GM12878 (cell line): ENCODE measurements at regions not wholly inside any gene's neighbourhood (a gene's known extent, or its start where the extent isn't known, plus 50 kb on each side); places are given as distances from the start of the nearest gene placed in this dataset.

Source experiments
- ATAC-seq: fragments of 200-7000 bp; cut with Tn5 transposase; 3 replicates; pipeline ENCODE4 v1.9.1; 2020; ENCODE audit warnings: mild to moderate bottlenecking, moderate library complexity
- BruUV-seq: library from RNA; stranded (reverse); fragments of 400-500 nt; replicated peaks from 2 replicates; lab custom pipeline; 2021; lab: Mats Ljungman, UMichigan
- CTCF ChIA-PET: fragments of 300-600 bp; sonication (Branson Sonifier 250); formaldehyde crosslinking; extraction: SDS; loops from one replicate; lab custom pipeline; 2021; ENCODE audit warnings: inconsistent platforms; lab: Yijun Ruan, JAX
- POLR2A ChIA-PET: fragments of 350-600 bp; formaldehyde crosslinking; extraction: SDS; loops from one replicate; lab custom pipeline; 2021; ENCODE audit warnings: inconsistent platforms; lab: Charles Lee
- RAD21 ChIA-PET: fragments of 300-600 bp; sonication (Branson Sonifier 250); formaldehyde crosslinking; loops from one replicate; lab custom pipeline; 2023; ENCODE audit warnings: antibody characterized with exemption; ENCODE audit not compliant: unreplicated experiment; lab: Charles Lee
- SMC1A ChIA-PET: fragments of 300-600 bp; sonication (Branson Sonifier 250); formaldehyde crosslinking; loops from one replicate; lab custom pipeline; 2023; ENCODE audit not compliant: unreplicated experiment, uncharacterized antibody; lab: Charles Lee
- DNase-seq: peaks from one replicate; pipeline ENCODE4 v3.0.0-alpha.2; 2011; ENCODE audit warnings: low read depth, low spot score
- FAIRE-seq: peaks from 3 replicates; lab custom pipeline; 2011; peaks lifted over from hg19 to GRCh38; lab: Jason Lieb, UNC
- H2AFZ ChIP-seq: 2 replicates; pipeline ENCODE4 v1.6.0; 2011; ENCODE audit warnings: low read depth, low read length, control low read depth; ENCODE audit not compliant: control insufficient read depth
- H3K27ac ChIP-seq: 2 replicates; pipeline ENCODE4 v1.5.1; 2011; ENCODE audit warnings: control low read depth; ENCODE audit not compliant: control insufficient read depth, insufficient read depth
- H3K27me3 ChIP-seq, 2 experiments: replicated peaks in 1 of 2; 2 replicates each; pipeline versions ENCODE4 v1.6.0 to v1.6.1; 2011; ENCODE audit warnings: low read length in 1 of 2; ENCODE audit not compliant: control insufficient read depth in 2 of 2, insufficient read depth in 2 of 2
- H3K36me3 ChIP-seq, 2 experiments: 2 replicates each; pipeline ENCODE4 v1.5.1; 2011; ENCODE audit warnings: low read length in 1 of 2; ENCODE audit not compliant: control insufficient read depth in 2 of 2, insufficient read depth in 2 of 2
- H3K4me1 ChIP-seq: 2 replicates; pipeline ENCODE4 v1.6.1; 2011; ENCODE audit warnings: mild to moderate bottlenecking, low read length, moderate library complexity, mixed read lengths; ENCODE audit not compliant: control insufficient read depth, insufficient read depth
- H3K4me2 ChIP-seq: 2 replicates; pipeline ENCODE4 v1.6.0; 2011; ENCODE audit warnings: control low read depth; ENCODE audit not compliant: control insufficient read depth, insufficient read depth
- H3K4me3 ChIP-seq: fragments of 200-600 bp; sonication (generic); 2 replicates; pipeline ENCODE4 v1.5.1; 2016
- H3K79me2 ChIP-seq: 2 replicates; pipeline ENCODE4 v1.6.0; 2011; ENCODE audit warnings: low read length; ENCODE audit not compliant: control insufficient read depth, insufficient read depth
- H3K9ac ChIP-seq: 2 replicates; pipeline ENCODE4 v1.8.0; 2011; ENCODE audit warnings: low read length, control low read depth, mixed read lengths; ENCODE audit not compliant: control insufficient read depth, insufficient read depth
- H3K9me3 ChIP-seq: replicated peaks from 3 replicates; pipeline ENCODE4 v1.5.1; 2011; ENCODE audit warnings: mild to moderate bottlenecking, low read length; ENCODE audit not compliant: control insufficient read depth, insufficient read depth
- H4K20me1 ChIP-seq: 2 replicates; pipeline ENCODE4 v1.6.0; 2011; ENCODE audit not compliant: control insufficient read depth, insufficient read depth
- CREB1 ChIP-seq: IDR thresholded peaks from 2 replicates; pipeline ENCODE4 v1.6.1; 2012; ENCODE audit warnings: low read depth, mild to moderate bottlenecking, inconsistent platforms
- CUX1 ChIP-seq: IDR thresholded peaks from 2 replicates; pipeline ENCODE4 v1.6.1; 2012; ENCODE audit warnings: improper control_type of control experiment, low read depth, low read length; ENCODE audit not compliant: insufficient replicate concordance
- DPF2 ChIP-seq: fragments of 450-650 bp; IDR thresholded peaks from 2 replicates; pipeline ENCODE4 v1.6.1; 2017; ENCODE audit warnings: mild to moderate bottlenecking
- EZH2 ChIP-seq: IDR thresholded peaks from 2 replicates; pipeline ENCODE4 v1.6.1; 2012; ENCODE audit warnings: low read depth, mild to moderate bottlenecking, control low read depth, inconsistent platforms, low read length, borderline replicate concordance; ENCODE audit not compliant: control insufficient read depth
- HDGF ChIP-seq: fragments of 450-650 bp; IDR thresholded peaks from 2 replicates; pipeline ENCODE4 v1.6.1; 2016; ENCODE audit warnings: antibody characterized with exemption
- NBN ChIP-seq: fragments of 450-650 bp; IDR thresholded peaks from 2 replicates; pipeline ENCODE4 v1.6.1; 2016
- NR2C1 ChIP-seq: fragments of 450-650 bp; IDR thresholded peaks from 2 replicates; pipeline ENCODE4 v1.6.1; 2017; ENCODE audit warnings: antibody characterized with exemption, mild to moderate bottlenecking, moderate library complexity
- PAX5 ChIP-seq: IDR thresholded peaks from 2 replicates; pipeline ENCODE4 v1.6.1; 2011; ENCODE audit warnings: low read depth, low read length, borderline replicate concordance
- RAD21 ChIP-seq: IDR thresholded peaks from 2 replicates; pipeline ENCODE4 v1.6.1; 2011; ENCODE audit warnings: mild to moderate bottlenecking, low read depth, low read length, moderate library complexity; ENCODE audit not compliant: insufficient read depth
- RFX5 ChIP-seq: IDR thresholded peaks from 2 replicates; pipeline ENCODE4 v1.6.1; 2011; ENCODE audit warnings: low read depth, low read length, improper control_type of control experiment
- SMAD5 ChIP-seq: IDR thresholded peaks from 2 replicates; pipeline ENCODE4 v1.6.1; 2016; ENCODE audit warnings: antibody characterized with exemption, low read depth
- SRF ChIP-seq, 2 experiments: IDR thresholded peaks; 2 replicates each; pipeline ENCODE4 v1.6.1; 2011; ENCODE audit warnings: low read depth in 2 of 2, low read length in 2 of 2, mild to moderate bottlenecking in 1 of 2, moderate library complexity in 1 of 2
- WGBS: methylation state at CpG from one replicate; pipeline ENCODE4 v1.1.6; 2016; ENCODE audit warnings: low lambda C conversion rate; ENCODE audit not compliant: insufficient replicate concordance, insufficient coverage; ENCODE audit errors: missing lambda C conversion rate; 5-methylcytosine and 5-hydroxymethylcytosine counted together
- in situ Hi-C: fragments of 300-500 bp; cut with MboI; formaldehyde crosslinking; loops from 9 replicates; pipeline ENCODE4 v1.14.3; 2018; ENCODE audit warnings: mixed read lengths
- intact Hi-C: fragments of 100-400 bp; cut with micrococcal nuclease; formaldehyde crosslinking; loops from one replicate; pipeline ENCODE4 v1.14.2; 2022; ENCODE audit not compliant: unreplicated experiment
- TF ChIP-seq, protein P1 (sequence below): fragments of 450-650 bp; IDR thresholded peaks from 2 replicates; pipeline ENCODE4 v1.6.1; 2016; ENCODE audit warnings: mild to moderate bottlenecking
- TF ChIP-seq, protein P2 (sequence below): fragments of 450-650 bp; IDR thresholded peaks from 2 replicates; pipeline ENCODE4 v1.6.1; 2014; ENCODE audit warnings: mild to moderate bottlenecking
- TF ChIP-seq, protein P3 (sequence below): fragments of 450-650 bp; IDR thresholded peaks from 2 replicates; pipeline ENCODE4 v1.6.1; 2017; ENCODE audit warnings: borderline replicate concordance

DNA sequence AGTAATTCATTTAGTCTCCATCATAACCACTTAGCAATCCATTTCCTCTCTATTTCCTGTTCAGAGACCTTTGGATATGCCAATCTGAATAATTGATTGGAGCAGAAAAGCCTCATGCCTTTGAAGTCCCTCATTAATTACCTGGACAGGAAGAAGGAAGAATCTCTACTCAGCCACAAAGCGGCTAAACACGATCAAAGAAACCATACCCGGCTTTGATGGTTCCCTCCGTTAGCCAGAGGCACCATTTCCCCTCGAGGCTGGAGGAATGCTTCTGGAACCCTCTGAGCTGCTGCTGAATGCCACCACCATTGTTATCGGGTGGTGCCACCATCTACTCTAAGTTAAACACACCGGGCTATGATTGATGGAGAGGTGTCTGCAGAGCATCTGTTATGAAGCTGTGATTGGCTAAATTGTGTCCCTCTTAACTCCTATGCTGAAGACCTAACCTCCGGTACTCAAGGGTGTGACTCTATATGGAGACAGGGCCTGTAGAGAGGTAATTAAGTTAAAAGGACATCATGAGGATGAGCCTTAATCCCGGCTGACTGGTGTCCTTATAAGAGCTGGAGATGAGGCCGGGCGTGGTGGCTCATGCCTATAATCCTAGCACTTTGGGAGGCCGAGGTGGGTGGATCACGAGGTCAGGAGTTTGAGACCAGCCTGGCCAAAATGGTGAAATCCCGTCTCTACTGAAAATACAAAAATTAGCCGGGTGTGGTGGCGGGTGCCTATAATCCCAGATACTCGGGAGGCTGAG, 168.6 kb downstream of the CTTN start:
- 43% methylated on average over 17 of the region's 17 CpGs for WGBS
- Histone ChIP-seq H3K9me3 (no peaks in the 10 kb centered on the region), H3K4me3 (no peak overlapping the region), H3K36me3 (no peaks in the 10 kb centered on the region), H4K20me1 (no peaks in the 10 kb centered on the region), H3K27me3 (0 out of 4 replicates have a peak, but pooled peaks cover 0 to 3% of the 10 kb centered on the region in 2 experiments), H3K79me2 (no peaks in the 10 kb centered on the region), H3K9ac (no peak overlapping the region), H2AFZ (no peak overlapping the region), H3K27ac (no peak overlapping the region), H3K4me1 (no peaks in the 10 kb centered on the region), H3K4me2 (no peak overlapping the region)
- no peak for ATAC-seq
- POLR2A ChIA-PET, result no interaction called here
- no TSS peak for BruUV-seq
- RAD21 ChIA-PET, result no interaction called here
- intact Hi-C loops (no loop called here), in situ Hi-C loops (no loop called here)
- SMC1A ChIA-PET, result no interaction called here
- no peak for DNase-seq
- no peak for FAIRE-seq
- CTCF ChIA-PET, result no interaction called here
- TF ChIP-seq EZH2 (no peak), CREB1 (no peak), NR2C1 (no peak), RAD21 (no peak), SMAD5 (no peak), SRF (IDR thresholded peaks at IDR 0.05; ENCODE audit: low read depth in 2 of 2, low read length in 2 of 2) (no peak), NBN (no peak), PAX5 (no peak), DPF2 (no peak), CUX1 (no peak), HDGF (no peak), RFX5 (no peak)
- TF ChIP-seq, protein P1, sequence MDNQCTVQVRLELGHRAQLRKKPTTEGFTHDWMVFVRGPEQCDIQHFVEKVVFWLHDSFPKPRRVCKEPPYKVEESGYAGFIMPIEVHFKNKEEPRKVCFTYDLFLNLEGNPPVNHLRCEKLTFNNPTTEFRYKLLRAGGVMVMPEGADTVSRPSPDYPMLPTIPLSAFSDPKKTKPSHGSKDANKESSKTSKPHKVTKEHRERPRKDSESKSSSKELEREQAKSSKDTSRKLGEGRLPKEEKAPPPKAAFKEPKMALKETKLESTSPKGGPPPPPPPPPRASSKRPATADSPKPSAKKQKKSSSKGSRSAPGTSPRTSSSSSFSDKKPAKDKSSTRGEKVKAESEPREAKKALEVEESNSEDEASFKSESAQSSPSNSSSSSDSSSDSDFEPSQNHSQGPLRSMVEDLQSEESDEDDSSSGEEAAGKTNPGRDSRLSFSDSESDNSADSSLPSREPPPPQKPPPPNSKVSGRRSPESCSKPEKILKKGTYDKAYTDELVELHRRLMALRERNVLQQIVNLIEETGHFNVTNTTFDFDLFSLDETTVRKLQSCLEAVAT, result no peak
- TF ChIP-seq, protein P2, sequence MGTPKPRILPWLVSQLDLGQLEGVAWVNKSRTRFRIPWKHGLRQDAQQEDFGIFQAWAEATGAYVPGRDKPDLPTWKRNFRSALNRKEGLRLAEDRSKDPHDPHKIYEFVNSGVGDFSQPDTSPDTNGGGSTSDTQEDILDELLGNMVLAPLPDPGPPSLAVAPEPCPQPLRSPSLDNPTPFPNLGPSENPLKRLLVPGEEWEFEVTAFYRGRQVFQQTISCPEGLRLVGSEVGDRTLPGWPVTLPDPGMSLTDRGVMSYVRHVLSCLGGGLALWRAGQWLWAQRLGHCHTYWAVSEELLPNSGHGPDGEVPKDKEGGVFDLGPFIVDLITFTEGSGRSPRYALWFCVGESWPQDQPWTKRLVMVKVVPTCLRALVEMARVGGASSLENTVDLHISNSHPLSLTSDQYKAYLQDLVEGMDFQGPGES, result no peak
- TF ChIP-seq, protein P3, sequence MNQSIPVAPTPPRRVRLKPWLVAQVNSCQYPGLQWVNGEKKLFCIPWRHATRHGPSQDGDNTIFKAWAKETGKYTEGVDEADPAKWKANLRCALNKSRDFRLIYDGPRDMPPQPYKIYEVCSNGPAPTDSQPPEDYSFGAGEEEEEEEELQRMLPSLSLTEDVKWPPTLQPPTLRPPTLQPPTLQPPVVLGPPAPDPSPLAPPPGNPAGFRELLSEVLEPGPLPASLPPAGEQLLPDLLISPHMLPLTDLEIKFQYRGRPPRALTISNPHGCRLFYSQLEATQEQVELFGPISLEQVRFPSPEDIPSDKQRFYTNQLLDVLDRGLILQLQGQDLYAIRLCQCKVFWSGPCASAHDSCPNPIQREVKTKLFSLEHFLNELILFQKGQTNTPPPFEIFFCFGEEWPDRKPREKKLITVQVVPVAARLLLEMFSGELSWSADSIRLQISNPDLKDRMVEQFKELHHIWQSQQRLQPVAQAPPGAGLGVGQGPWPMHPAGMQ, result no peak
